GM21737 (cell line): ENCODE measurements at regions not wholly inside any gene's neighbourhood (a gene's known extent, or its start where the extent isn't known, plus 50 kb on each side); places are given as distances from the start of the nearest gene placed in this dataset.
"Not testable (repeated sequence)": the region's sequence is repeated elsewhere in the genome, so short reads cannot be mapped to it uniquely, and the experiment has no call there.

ENCODE experiments used
- ATAC-seq: cut with Tn5 transposase; IDR thresholded peaks from one replicate; pipeline ENCODE4 v1.9.1; 2021; ENCODE audit warnings: mild to moderate bottlenecking, moderate library complexity; ENCODE audit not compliant: unreplicated experiment

DNA sequence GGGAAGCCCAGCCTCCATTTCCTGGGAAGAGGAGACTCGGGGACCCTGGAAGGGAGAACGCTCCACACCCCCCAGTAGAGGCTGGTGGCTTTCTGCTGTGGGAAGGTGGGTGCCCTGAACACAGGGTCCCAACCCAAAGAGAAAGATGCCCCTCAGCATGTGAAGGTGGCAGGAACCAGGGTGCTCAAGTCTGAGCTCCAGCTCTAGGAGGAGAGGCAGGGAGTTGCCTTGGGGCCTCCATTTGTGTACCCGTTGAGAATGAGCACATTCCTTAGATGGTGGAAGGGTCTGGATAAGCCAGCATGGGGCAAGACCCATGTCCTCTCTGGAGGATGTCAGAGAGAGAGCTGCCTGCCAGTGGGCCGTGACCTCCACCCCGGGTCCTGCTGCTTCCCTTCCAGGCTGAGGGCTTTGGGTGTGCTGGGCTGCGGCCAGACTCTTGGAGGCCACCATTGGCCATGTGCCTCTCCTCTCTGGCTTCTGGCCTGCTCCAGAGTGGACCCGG is 212.4 kb downstream of the TBC1D2B start:
- ATAC-seq, result no peak

- no peak for ATAC-seq
Measured at GRCh38 chr15:77864211-77865105, 213.1 kb downstream of the TBC1D2B start.

DNA sequence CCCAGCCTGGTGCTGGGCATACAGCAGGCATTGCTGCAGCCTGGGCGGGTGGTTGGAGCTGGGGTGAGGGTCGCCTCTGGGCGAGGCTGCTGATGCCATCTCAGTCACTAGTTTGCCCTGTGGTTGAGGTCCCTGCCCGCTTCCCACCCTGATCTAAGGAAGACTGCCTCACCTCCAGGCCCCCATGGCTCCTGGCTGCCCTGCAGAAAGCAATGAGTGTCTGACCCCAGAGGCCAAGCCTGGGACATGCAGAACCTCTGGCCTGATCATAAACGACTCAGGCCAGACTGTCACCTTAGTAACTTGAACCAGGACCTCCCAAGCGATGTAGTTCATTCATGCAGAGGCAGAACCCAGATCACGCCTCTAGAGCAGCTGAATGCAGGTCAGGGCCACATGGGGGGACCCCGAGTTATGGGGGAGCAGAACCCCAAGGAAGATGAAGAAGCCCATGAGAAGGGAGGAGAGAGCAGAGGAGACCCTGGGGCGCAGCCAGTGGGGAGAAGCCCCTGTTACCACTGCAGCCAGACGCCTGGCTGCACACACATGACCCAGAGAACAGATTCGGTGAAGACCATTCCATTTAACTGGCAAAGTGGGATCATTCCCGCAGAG is 213.9 kb downstream of the TBC1D2B start:
- ATAC-seq, result no peak

GRCh38 chr15:77862651-77863104 is 214.8 kb downstream of the TBC1D2B start:
- no peak for ATAC-seq

DNA sequence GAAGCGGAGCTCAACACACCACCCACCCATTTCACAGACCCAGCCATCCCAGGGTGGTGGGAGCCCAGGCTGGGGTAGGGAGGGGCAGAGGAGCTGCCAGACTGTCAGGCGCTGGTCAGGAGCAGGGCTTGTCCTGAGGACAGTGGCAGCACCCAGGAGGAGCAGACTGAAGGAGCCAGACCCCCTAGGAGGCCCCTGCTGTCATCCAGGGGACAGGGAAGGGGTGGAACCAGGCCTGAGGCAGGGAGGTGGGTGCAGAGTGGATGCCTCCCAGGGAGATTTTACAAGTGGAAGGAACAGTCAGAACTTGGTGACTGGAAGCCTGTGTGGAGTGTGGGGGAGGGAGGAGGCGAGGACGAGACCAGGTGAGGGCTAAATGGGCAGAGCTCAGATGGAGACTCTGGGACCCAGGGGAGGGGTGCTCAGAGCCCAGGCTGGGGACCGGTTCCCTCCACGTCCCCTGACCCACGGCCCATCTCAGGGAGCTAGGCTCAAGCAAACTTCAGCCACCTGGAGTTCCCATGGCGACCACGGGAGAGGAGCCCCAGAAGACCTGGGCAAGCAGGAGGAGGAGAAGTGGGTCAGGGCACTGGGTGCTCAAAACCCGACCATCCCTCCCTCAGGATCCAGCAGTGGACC is 215.4 kb downstream of the TBC1D2B start:
- ATAC-seq, result not testable (repeated sequence)

DNA sequence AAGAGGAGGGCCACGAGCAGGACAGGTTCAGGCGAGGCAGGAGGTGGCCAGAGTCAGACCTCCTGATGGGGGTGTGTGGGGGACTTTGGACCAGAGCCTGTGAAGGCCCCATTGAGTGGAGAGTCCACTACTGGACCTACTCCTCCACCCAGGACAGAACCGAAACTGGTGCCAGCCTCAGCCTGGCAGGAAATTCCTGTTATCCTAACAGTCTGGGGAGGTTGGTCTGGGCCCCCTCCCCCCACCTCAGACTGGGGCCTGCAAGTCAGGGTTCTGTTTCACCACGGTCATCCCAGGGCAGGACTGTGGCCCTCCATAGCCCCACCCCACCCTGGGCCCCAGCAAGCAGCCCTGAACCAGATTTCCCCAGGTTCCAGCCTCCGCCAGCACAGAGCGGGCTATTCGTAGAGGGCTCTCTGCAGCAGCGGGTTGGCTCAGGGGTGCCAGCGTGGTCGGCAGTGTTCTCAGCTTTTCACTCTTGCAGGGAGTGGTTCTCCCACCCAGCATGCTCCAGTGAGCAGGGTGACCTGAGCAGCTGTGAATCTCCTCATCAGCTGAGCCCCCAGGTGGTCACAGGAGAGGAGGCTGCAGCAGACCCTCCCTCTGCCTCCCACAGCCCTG is 217.3 kb downstream of the TBC1D2B start:
- ATAC-seq, result no peak

- ATAC-seq, result no peak
Measured at GRCh38 chr15:77859491-77860060, 217.9 kb downstream of the TBC1D2B start.

DNA sequence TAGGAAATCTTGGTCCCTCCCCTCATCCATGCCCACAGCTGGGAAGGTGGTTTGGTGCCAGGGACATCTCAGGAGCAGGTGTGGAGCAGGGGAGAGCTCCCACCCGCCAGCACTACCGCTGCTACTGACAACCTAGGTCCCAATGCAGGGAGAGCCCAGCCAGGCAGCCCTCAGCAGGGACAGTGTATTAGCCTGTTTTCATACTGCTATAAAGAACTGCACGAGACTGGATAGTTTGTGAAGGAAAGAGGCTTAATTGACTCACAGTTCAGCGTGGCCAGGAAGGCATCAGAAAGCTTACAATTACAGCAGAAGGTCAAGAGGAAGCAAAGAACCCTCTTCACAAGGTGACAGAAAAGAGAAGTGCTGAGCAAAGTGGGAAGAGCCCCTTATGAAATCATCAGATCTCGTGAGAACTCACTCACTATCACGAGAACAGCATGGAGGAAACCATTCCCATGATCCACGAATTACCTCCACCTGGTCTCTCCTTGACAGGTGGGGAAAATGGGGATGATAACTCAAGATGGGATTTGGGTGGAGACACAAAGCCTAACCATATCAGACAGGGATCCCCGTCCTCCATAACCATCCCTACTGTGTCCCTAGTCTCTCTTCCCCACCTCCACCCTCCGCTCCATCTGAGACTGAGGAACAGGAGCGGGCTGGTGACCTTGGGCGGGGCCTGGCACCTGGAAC is 218.6 kb downstream of the TBC1D2B start:
- no peak for ATAC-seq

- ATAC-seq, result no peak
Measured at GRCh38 chr15:77857419-77857818, 220.1 kb downstream of the TBC1D2B start.

GRCh38 chr15:77856705-77857346 is 220.7 kb downstream of the TBC1D2B start:
- no peak for ATAC-seq

GRCh38 chr15:77855871-77856270 is 221.6 kb downstream of the TBC1D2B start:
- ATAC-seq, result no peak

DNA sequence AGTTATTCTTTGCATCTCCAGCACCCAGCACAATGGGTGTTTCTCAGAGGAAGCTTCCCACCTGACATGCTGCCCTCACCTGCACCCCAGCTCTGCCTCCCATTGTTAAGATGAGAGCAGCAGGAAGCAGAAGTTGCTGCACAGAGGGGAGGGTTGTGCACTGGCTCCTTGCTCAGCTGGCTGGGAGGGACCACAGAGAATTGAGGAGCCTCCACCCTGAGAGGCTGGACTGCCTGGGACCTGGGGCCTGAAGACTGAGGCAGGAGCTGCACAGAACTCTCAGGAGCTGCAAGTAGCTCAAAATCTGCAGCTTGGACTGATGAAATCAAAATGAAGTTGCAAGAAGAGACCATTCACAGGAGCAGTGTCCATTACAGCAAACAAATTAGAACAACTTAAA is 222.3 kb upstream of the LINGO1 start:
- no peak for ATAC-seq

DNA sequence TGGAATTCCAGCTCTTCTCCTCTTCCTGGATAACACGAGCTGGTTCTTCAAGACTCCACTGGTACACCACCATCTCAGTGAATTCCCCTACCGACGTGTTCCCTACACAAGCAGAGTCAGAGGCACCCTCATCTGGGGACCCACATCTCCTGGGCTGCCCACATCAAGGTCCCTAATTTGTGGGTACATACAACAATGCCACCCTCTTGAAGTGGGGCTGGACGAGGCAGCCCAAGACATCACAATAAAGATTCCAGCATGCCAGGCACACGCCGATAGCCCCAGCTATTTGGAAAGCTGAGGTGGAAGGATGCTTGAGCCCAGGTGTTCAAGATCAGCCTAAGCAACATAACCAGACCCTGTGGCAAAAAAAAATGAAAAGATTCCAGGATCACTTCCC is 221.2 kb upstream of the LINGO1 start:
- no peak for ATAC-seq

DNA sequence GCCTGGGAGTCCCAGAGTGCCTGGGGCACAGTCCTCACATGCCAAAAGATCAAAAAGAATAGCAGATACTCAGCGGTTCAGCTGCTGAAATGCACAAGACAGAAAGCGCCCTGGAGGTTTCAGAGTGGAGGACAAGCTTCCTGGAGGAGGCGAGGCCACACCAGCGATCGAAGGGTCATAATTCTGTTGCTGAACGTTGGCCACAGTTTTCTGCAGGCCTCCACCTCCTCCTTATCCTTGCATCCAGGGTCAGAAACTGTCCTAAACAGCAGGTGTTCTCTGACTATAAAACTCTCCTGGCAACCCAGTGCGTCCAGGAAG is 220.3 kb upstream of the LINGO1 start:
- ATAC-seq, result no peak

DNA sequence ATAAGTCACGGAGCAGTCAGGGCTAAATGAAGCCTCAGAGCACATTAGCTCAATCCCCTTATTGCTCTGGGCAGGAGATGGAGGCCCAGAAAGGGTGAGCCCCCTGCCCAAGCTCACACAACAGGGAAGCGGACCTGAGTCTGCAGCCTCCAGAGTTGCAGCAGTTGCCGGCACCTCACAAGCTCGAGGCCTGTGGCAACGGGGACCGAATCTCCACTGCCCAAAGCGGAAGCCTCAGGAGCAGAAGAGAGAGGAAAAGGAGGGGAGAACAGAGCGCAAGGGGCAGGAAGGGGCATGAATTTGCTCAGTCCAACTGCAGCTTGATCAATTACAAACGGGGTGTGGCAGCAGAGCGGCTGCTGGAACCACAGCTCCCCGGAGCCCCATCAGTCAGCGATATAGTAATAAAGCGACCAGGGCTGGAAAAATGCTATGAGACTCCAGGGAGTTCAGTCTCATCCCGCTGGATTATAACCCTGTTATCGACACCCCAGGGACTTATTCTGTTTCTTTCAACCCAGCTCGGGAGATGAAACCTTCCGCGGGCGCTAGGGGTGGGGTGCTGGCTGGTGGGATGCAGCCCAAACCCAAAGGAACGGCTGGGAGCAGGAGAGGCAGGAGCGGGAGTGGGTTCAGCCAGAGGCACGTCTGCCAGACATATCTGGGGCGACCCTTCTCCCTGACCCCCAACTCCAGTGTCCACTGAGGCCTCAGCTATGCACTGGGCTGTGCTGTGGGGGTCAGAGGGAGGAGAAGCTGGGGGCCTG is 219.7 kb upstream of the LINGO1 start:
- ATAC-seq, result no peak

DNA sequence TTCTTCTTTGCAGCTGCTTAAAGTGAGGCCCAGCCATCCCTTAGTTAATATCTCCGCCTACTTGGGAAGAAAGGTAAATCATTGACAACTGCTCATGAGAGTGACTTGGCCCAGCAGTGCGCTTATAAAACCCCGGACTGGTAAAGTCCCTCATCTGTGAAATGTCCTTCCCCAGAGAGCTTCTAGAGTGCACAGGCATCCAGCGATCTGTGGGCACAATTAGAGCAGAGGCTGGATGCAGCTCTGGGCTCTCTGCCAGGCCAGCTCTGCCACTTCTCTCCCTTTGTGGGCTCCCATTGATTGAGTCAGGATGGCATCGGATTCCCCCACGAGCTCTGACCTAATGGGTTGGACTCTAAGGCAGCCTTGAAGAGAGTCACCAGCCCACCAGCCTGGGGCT is 219.0 kb upstream of the LINGO1 start:
- no peak for ATAC-seq

GRCh38 chr15:77851086-77851485 is 218.4 kb upstream of the LINGO1 start:
- ATAC-seq, result no peak

DNA sequence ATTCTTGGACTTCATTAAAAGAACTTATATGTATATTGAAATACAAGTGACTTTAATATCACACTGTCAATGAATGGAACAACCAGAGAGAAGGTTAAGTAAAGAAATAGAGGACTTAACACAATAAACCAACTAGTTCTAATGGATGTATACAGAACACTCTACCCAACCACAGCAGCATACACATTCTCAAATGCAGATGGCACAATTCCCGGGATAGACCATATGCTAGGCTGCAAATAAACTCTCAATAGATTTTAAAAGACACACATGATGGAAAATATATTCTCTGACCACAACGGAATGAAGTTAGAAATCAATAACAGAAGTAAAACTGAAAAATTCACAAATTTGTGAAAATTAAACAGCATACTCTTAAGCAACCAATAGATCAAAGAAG is 214.3 kb upstream of the LINGO1 start:
- no peak for ATAC-seq

- ATAC-seq, result no peak
Measured at GRCh38 chr15:77846360-77846759, 213.6 kb upstream of the LINGO1 start.
